HCT116 (cell line): ENCODE measurements at regions not wholly inside any gene's neighbourhood (a gene's known extent, or its start where the extent isn't known, plus 50 kb on each side); places are given as distances from the start of the nearest gene placed in this dataset.

Source experiments
- ATAC-seq: fragments of 200-7000 bp; cut with Tn5 transposase; 2 replicates; pipeline ENCODE4 v1.9.1; 2020; ENCODE audit warnings: mild to moderate bottlenecking, moderate library complexity
- BruUV-seq: library from RNA; stranded (reverse); fragments of 400-500 nt; replicated peaks from 2 replicates; lab custom pipeline; 2021; lab: Mats Ljungman, UMichigan
- CTCF ChIA-PET: fragments of 300-600 bp; sonication (Branson Sonifier 250); formaldehyde crosslinking; loops from one replicate; lab custom pipeline; 2021; ENCODE audit warnings: antibody characterized with exemption; lab: Charles Lee
- POLR2A ChIA-PET: fragments of 300-600, 350-600 bp; sonication (Branson Sonifier 250); formaldehyde crosslinking; loops from one replicate; lab custom pipeline; 2021; ENCODE audit warnings: antibody characterized with exemption; lab: Charles Lee
- RAD21 ChIA-PET, 2 experiments: fragments of 300-600 bp; sonication (Branson Sonifier 250); formaldehyde crosslinking; loops; one replicate each; lab custom pipeline; 2023; ENCODE audit warnings: low total read pairs in 2 of 2; ENCODE audit not compliant: uncharacterized antibody in 2 of 2, unreplicated experiment in 2 of 2, low non-redundant PET in 1 of 2; lab: Charles Lee
- DNase-seq: peaks from one replicate; pipeline ENCODE4 v3.0.0-alpha.2; 2010; ENCODE audit warnings: low read depth, low spot score
- H2AFZ ChIP-seq: fragments of 200-600 bp; shearing (Covaris generic), sonication (generic); 2 replicates; pipeline ENCODE4 v1.6.1; 2017; ENCODE audit warnings: low read depth, mixed run types, mixed read lengths, antibody characterized with exemption, low read length; ENCODE audit not compliant: poor library complexity, severe bottlenecking
- H3K27ac ChIP-seq: 2 replicates; pipeline ENCODE4 v1.5.1; 2012; ENCODE audit warnings: low read depth, low read length
- H3K27me3 ChIP-seq: fragments of 200-600 bp; sonication (generic); 2 replicates; pipeline ENCODE4 v1.6.1; 2016; ENCODE audit warnings: mixed run types, low read length, mixed read lengths; ENCODE audit not compliant: insufficient read depth
- H3K36me3 ChIP-seq, 2 experiments: fragments of 200-500 bp in 1 of 2; fragments of 200-600 bp in 1 of 2; sonication (Bioruptor generic) in 1 of 2; sonication (generic) in 1 of 2; 2 replicates each; pipeline versions ENCODE4 v1.5.1 to v1.6.1; 2014 to 2016; ENCODE audit warnings: low read length in 2 of 2, inconsistent platforms in 1 of 2, mixed read lengths in 1 of 2, mixed run types in 1 of 2; ENCODE audit not compliant: insufficient read depth in 2 of 2, control insufficient read depth in 1 of 2
- H3K4me1 ChIP-seq, 2 experiments: fragments of 200-600 bp in 1 of 2; sonication (generic) in 1 of 2; 2 replicates each; pipeline versions ENCODE4 v1.5.1 to v1.6.1; 2012 to 2017; ENCODE audit warnings: low read length in 2 of 2, inconsistent platforms in 1 of 2, mild to moderate bottlenecking in 1 of 2, mixed read lengths in 1 of 2, mixed run types in 1 of 2, moderate library complexity in 1 of 2; ENCODE audit not compliant: insufficient read depth in 2 of 2, control insufficient read depth in 1 of 2
- H3K4me2 ChIP-seq: fragments of 200-600 bp; sonication (generic); 2 replicates; pipeline ENCODE4 v1.6.1; 2017; ENCODE audit warnings: mixed run types, low read length, mixed read lengths
- H3K4me3 ChIP-seq, 2 experiments: fragments of 200-600 bp in 1 of 2; sonication (generic) in 1 of 2; replicated peaks in 1 of 2; 2 replicates each; pipeline ENCODE4 v1.5.1; 2011 to 2016; ENCODE audit warnings: low read length in 2 of 2, control low read depth in 1 of 2, low read depth in 1 of 2, mild to moderate bottlenecking in 1 of 2, mixed read lengths in 1 of 2, mixed run types in 1 of 2
- H3K79me2 ChIP-seq: fragments of 200-600 bp; sonication (generic); 2 replicates; pipeline ENCODE4 v1.6.1; 2017; ENCODE audit warnings: mild to moderate bottlenecking, mixed run types, low read length, moderate library complexity, mixed read lengths; ENCODE audit not compliant: insufficient read depth
- H3K9ac ChIP-seq: fragments of 200-600 bp; sonication (generic); 2 replicates; pipeline ENCODE4 v1.6.1; 2016; ENCODE audit warnings: low read length, mixed read lengths
- H3K9me2 ChIP-seq: fragments of 200-600 bp; sonication (generic), shearing (Covaris generic); 2 replicates; pipeline ENCODE4 v1.6.1; 2017; ENCODE audit warnings: mixed run types, mild to moderate bottlenecking, moderate library complexity; ENCODE audit not compliant: insufficient read depth
- H3K9me3 ChIP-seq, 2 experiments: fragments of 200-500 bp in 1 of 2; fragments of 200-600 bp in 1 of 2; sonication (Bioruptor generic) in 1 of 2; sonication (generic) in 1 of 2; 2 replicates each; pipeline ENCODE4 v1.6.1; 2014 to 2017; ENCODE audit warnings: low read length in 2 of 2, mixed read lengths in 2 of 2, inconsistent platforms in 1 of 2, low read depth in 1 of 2, mild to moderate bottlenecking in 1 of 2, mixed run types in 1 of 2, moderate library complexity in 1 of 2; ENCODE audit not compliant: control insufficient read depth in 1 of 2, insufficient read depth in 1 of 2
- H4K20me1 ChIP-seq: fragments of 200-600 bp; sonication (generic), shearing (Covaris generic); 2 replicates; pipeline ENCODE4 v1.6.1; 2017; ENCODE audit warnings: mixed run types, mild to moderate bottlenecking, moderate library complexity; ENCODE audit not compliant: insufficient read depth
- CBX3 ChIP-seq: IDR thresholded peaks from 2 replicates; pipeline ENCODE4 v1.6.1; 2012; ENCODE audit warnings: low read depth
- CEBPB ChIP-seq: IDR thresholded peaks from 2 replicates; pipeline ENCODE4 v1.6.1; 2012; ENCODE audit warnings: low read depth
- EGR1 ChIP-seq: IDR thresholded peaks from 2 replicates; pipeline ENCODE4 v1.6.1; 2012; ENCODE audit warnings: low read depth
- ELF1 ChIP-seq: IDR thresholded peaks from 2 replicates; pipeline ENCODE4 v1.6.1; 2012; ENCODE audit warnings: low read depth, borderline replicate concordance
- EZH2 ChIP-seq: fragments of 200-600 bp; sonication (generic); IDR thresholded peaks from 2 replicates; pipeline ENCODE4 v1.6.1; 2017; ENCODE audit warnings: antibody characterized with exemption, mixed run types
- EZH2phosphoT487 ChIP-seq: fragments of 200-600 bp; IDR thresholded peaks from 2 replicates; pipeline ENCODE4 v1.6.1; 2018; ENCODE audit warnings: antibody characterized with exemption, borderline replicate concordance
- FOSL1 ChIP-seq: IDR thresholded peaks from 2 replicates; pipeline ENCODE4 v1.6.1; 2012; ENCODE audit warnings: low read depth
- JUND ChIP-seq: IDR thresholded peaks from 2 replicates; pipeline ENCODE4 v1.6.1; 2012
- POLR2A ChIP-seq: IDR thresholded peaks from 2 replicates; pipeline ENCODE4 v1.7.0; 2011; ENCODE audit warnings: borderline replicate concordance; ENCODE audit not compliant: insufficient read depth, insufficient read length; ENCODE audit errors: extremely low read depth
- POLR2AphosphoS5 ChIP-seq: IDR thresholded peaks from 2 replicates; pipeline ENCODE4 v1.6.1; 2011; ENCODE audit warnings: mild to moderate bottlenecking, low read depth, low read length, moderate library complexity
- RAD21 ChIP-seq: IDR thresholded peaks from 2 replicates; pipeline ENCODE4 v1.6.1; 2012; ENCODE audit warnings: low read depth, mild to moderate bottlenecking
- SP1 ChIP-seq: IDR thresholded peaks from 2 replicates; pipeline ENCODE4 v1.6.1; 2012; ENCODE audit warnings: low read depth
- YY1 ChIP-seq: IDR thresholded peaks from 2 replicates; pipeline ENCODE4 v1.6.1; 2011; ENCODE audit warnings: low read length, low read depth, moderate library complexity, mild to moderate bottlenecking; ENCODE audit not compliant: insufficient replicate concordance; ENCODE audit errors: extremely low read depth
- ZFX ChIP-seq: fragments of 450-650 bp; IDR thresholded peaks from 2 replicates; pipeline ENCODE4 v1.6.1; 2017
- ZNF274 ChIP-seq: fragments of 200-500 bp; sonication (Bioruptor generic); IDR thresholded peaks from 2 replicates; pipeline ENCODE4 v1.6.1; 2014; ENCODE audit warnings: mild to moderate bottlenecking, low read depth, low read length, inconsistent platforms
- intact Hi-C: fragments of 100-400 bp; cut with micrococcal nuclease; formaldehyde crosslinking; loops from 2 replicates; pipeline ENCODE4 v1.10.0; 2022
- TF ChIP-seq, protein P1 (sequence below): IDR thresholded peaks from 2 replicates; pipeline ENCODE4 v1.6.1; 2011; ENCODE audit warnings: mild to moderate bottlenecking, low read length, moderate library complexity; ENCODE audit not compliant: insufficient replicate concordance; ENCODE audit errors: extremely low read depth
- TF ChIP-seq, protein P2 (sequence below): IDR thresholded peaks from 2 replicates; pipeline ENCODE4 v1.6.1; 2012

DNA sequence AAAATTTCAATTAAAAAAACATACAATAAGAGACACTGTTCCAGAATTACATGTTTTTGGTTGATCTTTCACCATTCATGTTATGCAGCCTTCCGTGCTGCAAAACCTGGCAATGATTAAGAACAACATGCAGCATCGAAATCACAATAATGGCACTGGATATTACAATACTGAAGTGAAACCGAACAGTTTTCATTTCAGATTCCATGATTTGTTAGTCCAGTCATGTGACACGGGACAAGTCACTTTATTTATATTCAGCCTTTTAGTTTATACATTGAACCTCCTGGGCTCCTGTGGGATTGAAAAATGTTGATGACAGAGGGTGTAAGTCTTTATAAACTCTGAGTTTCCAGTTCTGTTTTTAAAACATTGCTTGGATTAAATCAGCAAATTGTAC lies 142.5 kb upstream of the TTC29 start:
- DNase-seq (no peak), ATAC-seq (no peak)
- Histone ChIP-seq H3K9ac (no peak overlapping the region), H3K9me2 (no peaks in the 10 kb centered on the region), H3K4me3 (no peak overlapping the region), H2AFZ (no peak overlapping the region), H3K36me3 (no peaks in the 10 kb centered on the region), H3K4me2 (no peak overlapping the region), H3K27me3 (peaks cover 61% of the 10 kb centered on the region), H3K4me1 (no peaks in the 10 kb centered on the region), H3K9me3 (no peaks in the 10 kb centered on the region), H3K79me2 (no peaks in the 10 kb centered on the region), H3K27ac (no peak overlapping the region), H4K20me1 (no peaks in the 10 kb centered on the region)
- no TSS peak for BruUV-seq
- TF ChIP-seq EGR1, result no peak
- TF ChIP-seq, protein P1, sequence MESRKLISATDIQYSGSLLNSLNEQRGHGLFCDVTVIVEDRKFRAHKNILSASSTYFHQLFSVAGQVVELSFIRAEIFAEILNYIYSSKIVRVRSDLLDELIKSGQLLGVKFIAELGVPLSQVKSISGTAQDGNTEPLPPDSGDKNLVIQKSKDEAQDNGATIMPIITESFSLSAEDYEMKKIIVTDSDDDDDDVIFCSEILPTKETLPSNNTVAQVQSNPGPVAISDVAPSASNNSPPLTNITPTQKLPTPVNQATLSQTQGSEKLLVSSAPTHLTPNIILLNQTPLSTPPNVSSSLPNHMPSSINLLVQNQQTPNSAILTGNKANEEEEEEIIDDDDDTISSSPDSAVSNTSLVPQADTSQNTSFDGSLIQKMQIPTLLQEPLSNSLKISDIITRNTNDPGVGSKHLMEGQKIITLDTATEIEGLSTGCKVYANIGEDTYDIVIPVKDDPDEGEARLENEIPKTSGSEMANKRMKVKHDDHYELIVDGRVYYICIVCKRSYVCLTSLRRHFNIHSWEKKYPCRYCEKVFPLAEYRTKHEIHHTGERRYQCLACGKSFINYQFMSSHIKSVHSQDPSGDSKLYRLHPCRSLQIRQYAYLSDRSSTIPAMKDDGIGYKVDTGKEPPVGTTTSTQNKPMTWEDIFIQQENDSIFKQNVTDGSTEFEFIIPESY, result no peak
- no peak for TF ChIP-seq FOSL1
- no peak for TF ChIP-seq ELF1
- no peak for TF ChIP-seq EZH2phosphoT487
- CTCF ChIA-PET, result interaction anchor here (1.7 kb wide), 1 partner anchor 9 kb away, joined by 8 read pairs; no protein-coding TSS in a partner anchor
- POLR2A ChIA-PET, result no interaction called here
- intact Hi-C loops, result no loop called here
- RAD21 ChIA-PET, result no interaction called here

DNA sequence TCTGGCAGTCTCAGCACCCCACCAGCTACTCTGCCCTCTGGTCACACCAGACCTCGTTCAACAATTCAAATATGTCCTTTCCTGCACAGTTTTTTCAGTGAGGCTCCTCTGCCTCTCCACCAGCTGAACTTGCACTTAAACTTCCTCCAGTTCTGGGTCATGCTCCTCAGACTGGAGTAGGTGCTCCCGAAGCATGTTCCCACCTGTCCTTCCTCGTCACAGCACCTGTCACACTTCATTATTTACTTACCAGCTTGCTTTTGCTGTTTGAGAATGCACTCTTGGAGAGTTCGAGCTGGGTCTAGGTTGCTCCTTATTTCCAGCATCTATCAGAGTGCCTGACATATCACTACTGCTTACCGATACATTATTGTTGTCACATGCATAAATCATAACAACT lies 144.8 kb upstream of the TTC29 start:
- Histone ChIP-seq H3K79me2 (no peaks in the 10 kb centered on the region), H3K27me3 (peaks cover 72% of the 10 kb centered on the region), H3K9me3 (no peaks in the 10 kb centered on the region), H3K9me2 (no peaks in the 10 kb centered on the region), H3K4me3 (no peak overlapping the region), H3K36me3 (no peaks in the 10 kb centered on the region), H4K20me1 (no peaks in the 10 kb centered on the region; the same call in 1 of the 2 replicates), H3K27ac (no peak overlapping the region), H3K9ac (no peak overlapping the region), H3K4me1 (no peaks in the 10 kb centered on the region), H3K4me2 (no peak overlapping the region), H2AFZ (no peak overlapping the region)
- ChIA-PET RAD21 (interaction anchor here in 1 of 2 experiments (0.7 kb wide), 1 partner anchor 72 kb away, joined by 3 read pairs; no protein-coding TSS in a partner anchor), CTCF (interaction anchor here (0.6 to 1.6 kb wide), 2 partner anchors 71 to 1233 kb away, joined by 3 to 4 read pairs; no protein-coding TSS in a partner anchor), POLR2A (no interaction called here)
- DNase-seq (no peak), ATAC-seq (no peak)
- intact Hi-C loops, result loop anchor here (10.0 kb wide), 1 partner anchor 1856 kb away; no protein-coding TSS in a partner anchor
- BruUV-seq, result no TSS peak
- TF ChIP-seq CBX3, result no peak
- TF ChIP-seq YY1, result no peak
- no peak for TF ChIP-seq RAD21
- no peak for TF ChIP-seq CEBPB
- TF ChIP-seq EZH2, result no peak
- TF ChIP-seq EGR1, result no peak
- no peak for TF ChIP-seq POLR2A
- no peak for TF ChIP-seq FOSL1
- no peak for TF ChIP-seq ZNF274
- no peak for TF ChIP-seq ZFX
- TF ChIP-seq, protein P1, result no peak
- TF ChIP-seq POLR2AphosphoS5, result no peak
- no peak for TF ChIP-seq EZH2phosphoT487
- no peak for TF ChIP-seq SP1
- TF ChIP-seq ELF1, result no peak
- no peak for TF ChIP-seq JUND
- TF ChIP-seq, protein P2, sequence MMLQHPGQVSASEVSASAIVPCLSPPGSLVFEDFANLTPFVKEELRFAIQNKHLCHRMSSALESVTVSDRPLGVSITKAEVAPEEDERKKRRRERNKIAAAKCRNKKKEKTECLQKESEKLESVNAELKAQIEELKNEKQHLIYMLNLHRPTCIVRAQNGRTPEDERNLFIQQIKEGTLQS, result no peak
